NCI-H460 (cell line): ENCODE measurements at regions not wholly inside any gene's neighbourhood (a gene's known extent, or its start where the extent isn't known, plus 50 kb on each side); places are given as distances from the start of the nearest gene placed in this dataset.

ENCODE experiments used
- DNase-seq: peaks from one replicate; pipeline ENCODE4 v3.0.0-alpha.2; 2016; ENCODE audit warnings: low read depth; ENCODE audit errors: extremely low read depth

DNA sequence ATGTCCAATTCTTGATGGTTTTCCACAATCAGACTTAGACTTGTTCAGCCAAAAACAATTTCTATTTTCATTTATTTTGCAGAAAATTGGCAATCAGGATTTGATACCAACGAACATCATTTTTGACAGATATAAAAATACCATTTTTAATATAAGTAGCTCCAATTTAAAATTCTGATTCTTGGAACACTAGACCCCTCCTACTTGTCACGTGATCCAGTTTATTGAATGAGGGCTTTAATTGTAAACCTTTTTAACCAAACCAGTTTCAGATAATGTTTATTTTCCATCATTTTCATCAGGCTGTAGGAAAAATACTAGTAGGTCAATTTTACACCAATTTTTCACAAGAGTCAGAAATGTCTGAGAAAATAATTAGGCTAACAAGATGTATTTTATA, 607.2 kb upstream of the RGS18 start:
- DNase-seq, result no peak

DNA sequence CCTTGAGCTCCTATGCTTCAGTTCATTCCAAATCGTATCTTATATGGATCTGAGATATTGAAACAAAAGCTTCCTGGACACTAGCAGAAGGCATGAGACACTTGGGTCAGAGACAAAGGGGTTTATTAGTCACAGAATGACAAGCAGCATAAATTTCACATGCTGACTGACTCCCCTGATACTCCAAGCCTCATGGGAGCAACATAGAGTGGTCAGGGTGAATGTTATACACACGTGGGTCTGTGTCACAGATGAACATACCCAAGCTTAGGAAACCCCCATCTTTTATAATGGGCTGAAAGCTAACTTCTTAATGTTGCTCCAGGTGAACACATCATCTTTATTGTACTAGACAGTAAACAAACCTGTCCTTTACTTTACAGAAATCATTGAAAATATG, 599.9 kb upstream of the RGS18 start:
- DNase-seq, result no peak

DNA sequence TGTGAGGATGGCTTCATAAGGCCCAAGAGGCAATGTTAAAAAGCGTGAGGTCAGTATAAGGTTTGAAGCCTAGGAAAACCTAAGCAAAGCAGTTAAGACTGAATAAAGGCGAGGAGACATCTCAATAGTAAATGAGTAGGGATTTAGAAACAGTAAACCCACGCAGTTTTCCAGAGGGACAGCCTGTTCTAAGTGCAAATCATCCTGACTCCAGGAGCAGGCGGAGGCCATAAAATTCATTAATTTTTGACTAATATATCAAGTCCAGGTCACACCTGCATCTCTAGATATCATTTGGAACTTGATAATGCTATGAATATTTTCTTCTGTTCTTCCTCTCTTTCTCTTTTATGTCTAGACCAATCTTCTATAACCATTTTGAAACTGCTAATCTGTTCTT, 597.0 kb upstream of the RGS18 start:
- DNase-seq, result no peak

DNA sequence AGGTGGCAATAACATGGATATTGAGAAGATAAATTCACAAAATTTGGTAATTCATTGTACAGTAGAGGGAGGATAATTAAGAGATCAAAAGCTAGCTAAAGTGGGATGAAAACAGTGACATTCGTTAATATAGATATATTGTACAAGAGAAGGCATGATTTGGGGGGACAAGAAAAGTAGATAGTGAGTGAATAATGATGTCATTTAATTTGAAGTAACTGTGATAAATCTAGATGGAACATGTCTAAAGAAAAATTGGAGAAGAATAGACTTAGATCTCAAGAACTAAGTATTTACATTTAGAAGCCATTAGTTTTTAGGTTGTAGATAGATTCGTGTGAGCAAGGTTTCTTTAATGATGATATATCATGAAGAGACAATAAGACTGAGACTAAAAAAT, 594.0 kb upstream of the RGS18 start:
- DNase-seq, result no peak

DNA sequence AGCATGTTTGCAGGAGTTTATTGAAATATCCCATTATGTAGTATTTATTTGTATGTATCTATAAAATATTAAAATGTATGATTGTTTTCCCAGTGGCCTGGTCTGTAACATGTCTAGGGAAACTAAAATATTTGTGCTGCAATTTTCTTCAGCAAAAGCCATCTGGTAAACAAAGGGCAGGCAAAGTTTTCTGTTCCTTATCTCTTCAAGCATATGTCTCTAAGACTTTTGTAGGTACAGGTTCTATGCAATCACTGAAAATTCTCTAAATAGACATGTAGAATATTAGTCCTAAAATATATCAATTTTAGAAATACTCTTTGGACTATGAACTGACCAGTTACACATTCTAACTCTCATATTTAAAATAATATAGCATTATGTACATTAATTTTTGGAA, 585.8 kb upstream of the RGS18 start:
- DNase-seq, result no peak

DNA sequence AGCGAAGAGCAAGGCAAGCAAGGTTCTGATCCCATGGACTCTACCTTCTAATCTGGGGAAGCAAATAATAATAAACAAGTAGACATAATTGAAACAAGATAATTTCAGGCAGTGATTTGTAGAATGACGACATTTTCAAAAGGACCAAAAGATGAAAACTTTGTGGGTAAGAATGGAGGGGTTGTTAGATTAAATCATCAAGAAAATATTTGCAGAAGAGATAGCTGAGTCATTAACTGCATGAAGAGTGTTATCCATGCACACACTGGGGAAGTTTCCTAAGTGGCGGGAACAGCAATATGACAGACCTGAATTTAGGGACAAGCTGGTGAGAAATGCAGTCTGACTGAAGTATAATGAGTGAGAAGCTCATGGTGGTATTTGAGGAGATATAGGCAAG, 583.1 kb upstream of the RGS18 start:
- DNase-seq, result no peak

DNA sequence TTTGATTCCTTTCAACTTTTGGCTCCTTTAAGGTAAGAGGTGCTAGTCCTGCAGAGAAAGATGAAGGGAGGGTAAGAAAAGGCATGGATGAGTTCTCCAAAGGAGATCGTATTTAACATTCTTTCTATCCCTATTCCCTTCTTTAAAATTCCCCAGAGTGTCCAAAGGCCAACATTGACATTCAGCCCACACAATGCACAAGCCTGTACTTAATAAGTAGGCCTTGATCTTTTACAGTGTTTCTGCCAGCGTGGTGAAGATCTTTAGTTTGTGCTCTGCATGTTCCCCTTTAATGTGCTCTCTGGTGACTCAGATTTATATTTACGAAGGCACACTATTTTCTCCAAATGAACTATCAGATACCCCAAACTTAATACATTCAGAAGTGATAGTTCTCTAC, 582.5 kb upstream of the RGS18 start:
- no peak for DNase-seq

DNA sequence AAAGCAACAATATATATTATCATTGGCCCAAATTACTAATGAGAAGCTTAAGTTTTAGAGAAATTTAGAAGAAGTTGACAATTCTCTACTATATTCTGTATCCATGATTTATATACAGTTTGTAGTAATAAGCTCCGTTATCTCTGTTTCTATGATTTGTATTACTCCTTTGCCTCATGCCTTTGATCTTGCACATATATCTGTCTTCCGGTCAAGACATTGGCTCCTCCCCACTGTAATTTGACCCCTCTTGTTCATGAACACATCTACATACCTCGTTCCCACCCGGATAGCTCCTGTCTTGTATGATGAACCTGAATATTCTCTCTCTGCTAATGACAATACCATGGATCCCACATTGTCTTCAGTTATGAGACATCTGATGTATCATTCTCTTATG, 581.0 kb upstream of the RGS18 start:
- DNase-seq, result no peak

DNA sequence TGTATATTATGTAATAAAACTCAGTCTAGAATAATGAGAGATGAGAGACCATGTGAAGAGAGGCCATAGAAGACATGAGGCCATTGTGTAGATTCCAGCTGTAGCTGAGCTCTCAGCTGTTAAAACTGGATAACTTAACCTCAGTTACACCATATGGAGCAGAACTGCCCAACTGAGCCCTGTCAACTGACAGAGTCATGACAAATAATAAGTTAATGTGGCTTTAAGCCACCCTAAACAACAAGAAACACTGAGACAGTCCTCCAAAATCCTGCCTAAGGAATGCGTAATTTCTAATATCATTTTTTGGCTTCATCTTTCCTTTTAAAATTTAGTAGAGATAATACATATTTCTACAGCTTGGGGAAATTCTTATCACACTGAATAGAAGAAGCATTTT, 580.0 kb upstream of the RGS18 start:
- no peak for DNase-seq

DNA sequence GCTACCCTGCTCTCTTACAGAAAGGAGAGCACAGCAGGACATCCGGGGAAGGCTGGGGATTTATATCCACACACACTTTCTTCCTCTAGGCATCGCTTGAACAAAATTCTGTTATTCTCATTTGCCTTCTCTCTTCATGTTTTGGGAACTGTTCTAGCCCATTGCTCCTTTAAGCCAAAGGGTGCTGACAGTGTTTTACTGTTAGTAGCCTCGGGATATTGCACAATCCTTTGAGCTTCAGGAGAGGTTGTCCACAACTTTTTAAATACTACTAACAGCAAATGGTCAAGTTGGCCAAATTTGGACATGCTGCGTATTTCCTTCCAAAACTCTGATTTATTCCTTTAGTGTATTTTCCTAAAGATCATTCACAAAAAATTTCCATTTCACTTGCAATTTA, 579.2 kb upstream of the RGS18 start:
- no peak for DNase-seq

DNA sequence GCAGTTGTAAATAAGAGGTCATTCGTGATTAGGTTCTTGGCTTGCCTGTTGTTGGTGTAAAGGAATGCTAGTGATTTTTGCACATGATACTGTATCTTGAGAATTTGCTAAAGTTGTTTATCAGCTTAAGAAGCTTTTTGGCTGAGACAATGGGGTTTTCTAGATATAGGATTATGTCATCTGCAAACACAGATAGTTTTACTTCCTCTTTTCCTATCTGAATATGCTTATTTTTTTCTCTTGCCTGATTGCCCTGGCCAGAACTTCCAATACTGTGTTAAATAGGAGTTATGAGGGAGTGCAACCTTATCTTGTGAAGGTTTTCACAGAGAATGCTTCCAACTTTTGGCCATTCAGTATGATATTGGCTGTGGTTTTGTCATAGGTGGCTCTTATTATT, 576.1 kb upstream of the RGS18 start:
- no peak for DNase-seq

DNA sequence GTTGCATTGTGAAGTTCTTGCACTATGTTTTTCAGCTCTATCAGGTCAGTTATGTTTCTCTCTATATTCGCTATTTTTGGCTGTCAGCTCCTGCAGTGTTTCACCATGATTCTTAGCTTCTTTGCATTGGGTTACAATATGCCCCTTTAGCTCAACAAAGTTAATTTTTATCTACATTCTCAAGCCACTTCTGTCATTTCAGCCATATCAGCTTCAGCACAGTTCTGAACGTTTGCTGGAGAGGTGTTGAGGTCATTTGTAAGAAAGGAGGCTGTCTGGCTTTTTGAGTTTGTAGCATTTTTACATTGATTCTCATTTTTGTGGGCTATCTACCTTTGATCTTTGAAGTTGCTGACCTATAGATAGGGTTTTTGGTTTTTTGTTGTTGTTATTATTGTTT, 573.2 kb upstream of the RGS18 start:
- no peak for DNase-seq

DNA sequence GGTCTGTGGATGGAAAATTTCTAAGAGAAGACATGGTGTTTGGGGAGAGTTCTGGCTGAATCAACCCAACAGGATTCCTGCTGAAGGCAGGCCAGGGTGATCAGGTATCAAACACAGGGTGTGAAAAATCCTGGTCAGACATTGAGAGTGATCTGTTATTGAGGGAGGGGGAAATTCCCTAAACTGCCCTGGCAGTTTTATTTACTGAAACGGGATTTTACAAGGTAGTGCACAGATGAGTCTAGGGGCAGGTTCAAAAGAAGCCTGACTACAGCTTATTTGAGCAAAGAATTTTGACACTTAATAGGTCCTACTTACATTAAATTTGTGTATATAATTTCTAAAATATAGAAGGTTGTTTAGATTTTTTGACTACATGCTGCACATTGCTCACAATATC, 569.4 kb upstream of the RGS18 start:
- no peak for DNase-seq

DNA sequence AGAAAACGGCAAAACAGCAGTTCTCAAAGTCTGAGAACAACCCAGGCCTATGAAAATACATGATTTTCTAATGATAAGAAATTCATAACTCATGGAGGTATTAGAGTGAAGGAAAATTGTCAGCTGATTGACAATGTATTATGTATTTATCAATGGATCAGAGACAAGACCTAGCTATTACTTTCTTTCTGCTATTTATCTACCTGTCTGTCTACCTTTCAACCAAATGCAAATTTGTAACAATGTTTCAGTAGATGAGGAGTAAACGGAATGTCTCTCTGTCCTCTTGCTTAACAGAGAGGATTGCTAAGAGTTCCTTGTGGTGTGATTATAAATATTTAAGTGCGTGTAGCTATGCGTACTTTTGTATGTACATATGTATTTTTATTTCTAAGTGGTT, 568.7 kb upstream of the RGS18 start:
- no peak for DNase-seq

DNA sequence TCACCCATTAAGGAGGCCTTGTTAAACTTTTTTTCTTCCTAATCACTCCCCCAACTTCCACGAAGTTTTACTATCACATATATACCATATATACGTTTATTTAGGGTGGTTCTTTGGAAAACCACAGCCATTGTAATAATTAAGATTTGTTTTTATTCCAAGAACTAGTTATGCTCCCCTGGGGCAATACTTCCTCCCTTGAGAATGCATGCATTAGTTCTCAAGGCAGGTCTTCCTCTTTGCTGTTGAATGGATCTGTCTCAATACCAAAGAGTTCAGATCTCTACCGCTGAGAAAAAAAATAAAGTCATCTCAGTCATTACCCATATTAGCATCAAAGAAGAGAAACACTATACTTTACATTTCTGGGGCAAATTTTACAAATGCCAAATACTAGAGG, 567.7 kb upstream of the RGS18 start:
- no peak for DNase-seq

DNA sequence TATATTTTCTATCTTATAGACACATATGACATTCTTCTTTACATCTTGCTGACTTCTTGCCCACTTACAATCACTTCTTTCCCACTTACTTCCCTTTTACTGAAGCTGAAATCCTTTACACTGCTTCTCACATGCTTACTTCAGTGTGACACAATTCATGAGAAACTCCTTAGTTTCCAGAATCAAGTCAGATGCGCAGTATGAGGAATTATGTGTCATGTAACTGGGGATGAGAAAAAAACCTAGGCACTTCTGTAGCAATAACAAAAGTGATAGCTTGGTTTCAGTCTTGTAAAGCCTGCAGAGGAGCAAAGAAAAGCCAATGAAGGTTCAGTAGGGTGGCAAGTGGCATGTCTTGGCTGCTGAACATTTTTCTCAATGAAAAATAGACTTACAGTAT, 566.2 kb upstream of the RGS18 start:
- DNase-seq, result no peak

DNA sequence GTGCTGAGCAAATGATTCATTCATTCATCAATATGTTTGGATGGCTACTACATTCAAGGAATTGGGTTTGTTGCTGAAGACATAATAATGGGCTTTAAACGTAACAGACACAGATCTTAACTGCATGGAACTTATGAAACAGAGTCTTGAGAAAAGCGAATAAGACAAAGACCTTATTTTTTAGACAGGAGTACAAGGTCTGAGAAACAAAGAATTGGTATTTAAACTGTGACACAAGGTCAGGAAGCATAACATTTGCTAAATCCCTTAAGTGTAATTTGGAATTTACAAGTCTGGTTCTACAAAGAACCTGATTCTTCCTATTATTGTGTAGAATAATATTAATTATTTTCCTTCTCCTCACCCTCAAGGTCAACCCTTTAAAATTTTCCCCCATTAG, 565.4 kb upstream of the RGS18 start:
- no peak for DNase-seq

DNA sequence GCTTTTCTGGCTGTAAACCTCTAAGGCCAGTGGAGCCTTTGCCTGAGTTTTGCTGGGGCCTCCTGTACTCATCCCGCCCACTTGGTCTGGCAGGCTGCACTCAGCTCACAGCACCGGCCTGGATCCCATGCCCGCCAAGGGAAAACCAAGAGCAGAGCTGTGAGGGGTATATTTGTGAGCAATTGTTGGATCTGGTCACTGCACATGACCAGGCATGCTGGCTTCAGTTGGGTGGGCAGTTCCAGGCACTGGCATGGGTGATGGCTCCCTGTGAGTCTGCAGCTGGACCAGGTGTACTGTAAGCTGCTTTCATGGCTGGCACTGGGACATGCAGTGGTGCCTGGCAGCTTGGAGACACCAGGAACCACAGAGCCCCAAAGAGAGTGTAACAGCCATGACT, 563.1 kb upstream of the RGS18 start:
- no peak for DNase-seq

DNA sequence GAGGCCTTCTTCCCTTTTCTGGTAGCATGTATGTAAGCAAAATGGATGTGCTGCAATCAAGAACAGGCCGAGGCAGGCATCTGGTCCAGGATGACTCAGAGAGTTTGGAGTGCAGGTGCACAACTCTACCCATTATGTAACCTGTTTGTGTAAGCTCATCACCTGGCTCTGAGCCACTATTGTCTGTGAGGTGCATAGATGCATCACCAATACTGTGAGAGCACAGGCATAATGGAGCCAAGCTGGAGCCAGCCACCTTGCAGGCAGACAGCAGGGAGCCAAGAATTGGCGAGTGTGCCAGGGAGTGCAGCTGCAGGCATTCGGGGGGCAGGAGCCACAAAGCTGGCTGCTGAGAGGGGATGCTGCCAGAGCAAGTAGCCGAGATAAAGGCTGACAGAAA, 549.9 kb upstream of the RGS18 start:
- no peak for DNase-seq

DNA sequence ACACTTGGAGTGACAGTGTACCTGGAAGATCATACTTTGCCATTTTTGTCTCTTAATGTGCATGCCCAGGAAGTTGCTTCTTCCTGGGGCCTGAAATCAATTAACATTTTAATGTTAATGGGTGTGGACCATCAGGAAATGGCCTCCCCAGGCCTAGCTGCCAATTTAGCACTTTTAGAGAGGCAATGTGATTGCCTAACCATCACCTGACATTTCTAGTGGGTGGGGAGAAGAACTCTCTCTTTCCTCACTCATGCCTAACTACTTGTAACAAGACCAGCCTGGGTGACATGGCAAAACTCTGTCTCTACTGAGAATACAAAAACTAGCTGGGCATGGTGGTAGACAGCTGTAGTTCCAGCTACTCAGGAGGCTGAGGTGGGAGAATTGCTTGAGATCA, 549.0 kb upstream of the RGS18 start:
- no peak for DNase-seq

DNA sequence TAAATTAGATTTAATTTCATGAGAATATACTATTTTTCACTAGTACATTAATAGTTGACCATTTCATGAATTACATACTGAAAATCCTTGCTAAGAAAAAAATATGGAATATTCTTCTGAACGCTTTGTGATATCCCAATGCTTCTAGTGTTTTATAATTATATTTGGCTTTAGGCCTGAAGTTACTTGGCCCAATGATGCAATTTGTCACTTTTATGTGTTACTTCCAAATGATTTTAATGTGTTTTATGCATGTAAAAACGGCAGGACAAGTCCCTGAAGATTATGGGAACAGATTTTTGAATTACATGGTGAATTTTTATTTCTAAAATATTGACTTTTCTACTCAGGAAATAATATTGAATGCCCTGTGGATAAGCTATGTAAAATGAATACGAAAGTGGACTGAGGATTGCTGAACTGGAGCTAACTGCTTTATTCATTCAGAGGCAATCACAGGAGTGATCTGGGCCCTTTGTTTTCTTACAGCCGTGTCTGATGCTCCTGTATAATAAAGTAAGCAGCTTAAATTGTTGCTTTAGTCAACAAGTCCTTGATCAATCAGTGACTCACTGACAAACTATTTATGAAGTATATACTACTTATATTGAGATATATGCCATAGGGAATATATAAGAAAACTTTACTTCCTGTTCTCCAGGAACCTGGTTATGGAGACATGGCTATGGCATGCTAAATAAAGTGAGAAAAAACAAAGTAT, 543.0 kb upstream of the RGS18 start:
- no peak for DNase-seq

DNA sequence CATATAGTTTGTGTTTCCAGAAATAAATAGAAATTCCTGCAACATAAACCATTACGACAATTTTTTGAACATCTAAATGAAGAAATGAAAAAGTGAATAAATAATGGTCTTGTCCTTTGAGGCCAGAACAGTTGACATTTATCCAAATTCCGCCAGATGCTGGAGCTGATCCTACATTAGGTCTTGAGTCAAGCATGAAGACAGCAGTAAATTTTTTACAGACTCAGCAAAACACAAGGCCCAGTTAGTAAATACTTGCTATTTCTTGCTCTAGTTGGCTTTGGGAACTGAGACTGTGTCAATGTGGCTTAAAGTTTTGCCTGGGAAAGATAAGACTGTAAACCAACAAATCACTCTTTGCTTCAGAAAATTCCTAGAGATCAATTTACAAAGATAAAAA, 540.1 kb upstream of the RGS18 start:
- no peak for DNase-seq

DNA sequence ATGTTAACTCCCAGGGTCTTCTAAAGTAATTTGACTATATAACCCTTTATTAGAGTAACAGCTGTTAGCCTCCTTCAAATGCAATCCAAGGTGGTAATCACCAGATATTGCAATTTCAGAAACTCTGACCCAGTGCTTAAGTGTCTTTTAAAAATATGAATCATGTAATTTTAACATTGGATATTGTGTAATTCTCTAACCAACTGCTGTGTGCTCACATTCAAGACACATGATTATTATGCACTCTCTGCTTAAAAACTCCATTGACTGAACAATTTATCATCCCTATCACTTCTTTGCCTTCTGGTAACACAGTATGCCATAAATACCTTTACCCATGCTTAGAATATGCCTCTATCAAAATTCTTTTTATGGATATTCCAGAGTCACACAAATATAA, 537.4 kb upstream of the RGS18 start:
- no peak for DNase-seq
